ENCODE measurements at regions not wholly inside any gene's neighbourhood (a gene's known extent, or its start where the extent isn't known, plus 50 kb on each side); places are given as distances from the start of the nearest gene placed in this dataset.

DNA sequence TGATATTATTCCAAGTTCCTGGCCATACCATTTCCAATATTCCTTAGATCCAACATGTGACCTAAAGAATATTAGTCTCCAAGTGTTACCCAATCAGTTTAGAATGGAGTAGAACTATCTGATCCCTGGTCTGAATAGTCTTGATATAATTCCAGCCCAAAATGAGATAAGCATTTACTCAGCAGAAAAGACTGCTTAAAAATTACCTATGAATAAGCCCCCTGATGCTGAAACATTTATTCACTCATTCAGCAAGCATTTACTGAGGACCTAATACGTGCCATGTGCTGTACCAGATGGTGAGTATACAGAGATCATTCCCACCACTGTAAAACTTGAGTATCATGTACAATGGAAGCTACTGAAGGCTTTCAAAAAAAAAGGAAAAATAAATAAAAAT lies 157.0 kb downstream of the FAM114A2 start:
- CTCF ChIA-PET = no interaction called here
- no peak overlapping the region for H3K9ac ChIP-seq (ENCODE audit: low read length)
- no peaks in the 10 kb centered on the region for H3K9me3 ChIP-seq (ENCODE audit: control insufficient read depth in 1 of 2, insufficient read depth in 1 of 2, low read depth in 1 of 2, low read length in 2 of 2)
- no peaks in the 10 kb centered on the region; the same call in 1 of the 2 replicates for H4K20me1 ChIP-seq (ENCODE audit: insufficient read depth)
- no peak overlapping the region for H2AFZ ChIP-seq (ENCODE audit: low read depth, low read length, poor library complexity, severe bottlenecking)
- H3K36me3 ChIP-seq (ENCODE audit: control insufficient read depth in 1 of 2, insufficient read depth in 2 of 2, low read length in 2 of 2) = no peaks in the 10 kb centered on the region
- H3K4me3 ChIP-seq (replicated peaks in 1 of 2; ENCODE audit: low read depth in 1 of 2, low read length in 2 of 2) = no peak overlapping the region
- no peaks in the 10 kb centered on the region for H3K9me2 ChIP-seq (ENCODE audit: insufficient read depth)
- H3K79me2 ChIP-seq (ENCODE audit: insufficient read depth, low read length) = no peaks in the 10 kb centered on the region
- no peak for TF ChIP-seq FOSL1 (IDR thresholded peaks at IDR 0.05; ENCODE audit: low read depth)
- no peak for TF ChIP-seq ZFX (IDR thresholded peaks at IDR 0.05)
- TF ChIP-seq, protein P1, sequence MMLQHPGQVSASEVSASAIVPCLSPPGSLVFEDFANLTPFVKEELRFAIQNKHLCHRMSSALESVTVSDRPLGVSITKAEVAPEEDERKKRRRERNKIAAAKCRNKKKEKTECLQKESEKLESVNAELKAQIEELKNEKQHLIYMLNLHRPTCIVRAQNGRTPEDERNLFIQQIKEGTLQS (IDR thresholded peaks at IDR 0.05) = no peak
- TF ChIP-seq SRF (IDR thresholded peaks at IDR 0.05; ENCODE audit: low read depth) = no peak
- TF ChIP-seq SP1 (IDR thresholded peaks at IDR 0.05; ENCODE audit: low read depth) = no peak
- no peak for TF ChIP-seq RAD21 (IDR thresholded peaks at IDR 0.05; ENCODE audit: low read depth)
- no peak for TF ChIP-seq YY1 (IDR thresholded peaks at IDR 0.05; ENCODE audit: extremely low read depth, insufficient replicate concordance, low read depth, low read length)
- no peak overlapping the region for H3K4me2 ChIP-seq (ENCODE audit: low read length)
- no peaks in the 10 kb centered on the region for H3K4me1 ChIP-seq (ENCODE audit: control insufficient read depth in 1 of 2, insufficient read depth in 2 of 2, low read length in 2 of 2)
- RAD21 ChIA-PET (ENCODE audit: low non-redundant PET in 1 of 2, low total read pairs in 2 of 2, uncharacterized antibody in 2 of 2, unreplicated experiment in 2 of 2) = no interaction called here
- POLR2A ChIA-PET = no interaction called here
- peaks cover 65% of the 10 kb centered on the region for H3K27me3 ChIP-seq (ENCODE audit: insufficient read depth, low read length)
- DNase-seq (ENCODE audit: low read depth, low spot score) (no peak), ATAC-seq (no peak)
- no TSS peak for BruUV-seq (replicated peaks)
- intact Hi-C loops (cut with micrococcal nuclease) = no loop called here
- H3K27ac ChIP-seq (ENCODE audit: low read depth, low read length) = no peak overlapping the region

DNA sequence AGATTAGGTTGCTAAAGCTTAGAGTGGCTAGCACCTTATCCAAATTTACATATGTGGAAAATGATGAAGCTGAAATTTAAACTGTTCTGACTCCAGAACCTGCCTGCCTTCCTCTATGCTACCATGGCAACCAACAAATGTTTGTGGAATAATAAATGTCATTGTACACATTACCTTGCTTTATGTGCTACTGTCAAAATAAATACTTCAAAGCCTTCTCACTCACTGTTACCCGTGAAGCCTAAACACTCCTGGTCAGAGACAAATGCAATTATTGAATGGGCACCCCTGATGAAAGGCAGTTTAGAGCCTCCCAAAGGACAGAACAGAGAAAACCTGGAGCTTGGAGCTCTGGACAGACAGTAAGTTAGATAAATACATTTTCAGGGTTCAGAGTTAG lies 158.6 kb downstream of the FAM114A2 start:
- Histone ChIP-seq H3K4me2 (ENCODE audit: low read length) (no peak overlapping the region), H3K4me3 (replicated peaks in 1 of 2; ENCODE audit: low read depth in 1 of 2, low read length in 2 of 2) (no peak overlapping the region), H3K9me3 (ENCODE audit: control insufficient read depth in 1 of 2, insufficient read depth in 1 of 2, low read depth in 1 of 2, low read length in 2 of 2) (no peaks in the 10 kb centered on the region), H3K79me2 (ENCODE audit: insufficient read depth, low read length) (no peaks in the 10 kb centered on the region), H3K9me2 (ENCODE audit: insufficient read depth) (no peaks in the 10 kb centered on the region), H3K4me1 (ENCODE audit: control insufficient read depth in 1 of 2, insufficient read depth in 2 of 2, low read length in 2 of 2) (no peaks in the 10 kb centered on the region), H3K27ac (ENCODE audit: low read depth, low read length) (no peak overlapping the region), H3K36me3 (ENCODE audit: control insufficient read depth in 1 of 2, insufficient read depth in 2 of 2, low read length in 2 of 2) (no peaks in the 10 kb centered on the region), H2AFZ (ENCODE audit: low read depth, low read length, poor library complexity, severe bottlenecking) (no peak overlapping the region), H4K20me1 (ENCODE audit: insufficient read depth) (no peaks in the 10 kb centered on the region; the same call in 1 of the 2 replicates), H3K9ac (ENCODE audit: low read length) (no peak overlapping the region), H3K27me3 (ENCODE audit: insufficient read depth, low read length) (peaks cover 50% of the 10 kb centered on the region)
- TF ChIP-seq ZFX (IDR thresholded peaks at IDR 0.05) (no peak), POLR2AphosphoS5 (IDR thresholded peaks at IDR 0.05; ENCODE audit: low read depth, low read length) (no peak), SIN3A (IDR thresholded peaks at IDR 0.05; ENCODE audit: low read depth) (no peak), YY1 (IDR thresholded peaks at IDR 0.05; ENCODE audit: extremely low read depth, insufficient replicate concordance, low read depth, low read length) (no peak), EZH2phosphoT487 (IDR thresholded peaks at IDR 0.05; ENCODE audit: borderline replicate concordance) (no peak), EGR1 (IDR thresholded peaks at IDR 0.05; ENCODE audit: low read depth) (no peak), CEBPB (IDR thresholded peaks at IDR 0.05; ENCODE audit: low read depth) (no peak), ELF1 (IDR thresholded peaks at IDR 0.05; ENCODE audit: borderline replicate concordance, low read depth) (no peak), SRF (IDR thresholded peaks at IDR 0.05; ENCODE audit: low read depth) (no peak), SP1 (IDR thresholded peaks at IDR 0.05; ENCODE audit: low read depth) (no peak), JUND (IDR thresholded peaks at IDR 0.05) (no peak), RAD21 (IDR thresholded peaks at IDR 0.05; ENCODE audit: low read depth) (no peak), FOSL1 (IDR thresholded peaks at IDR 0.05; ENCODE audit: low read depth) (no peak)
- TF ChIP-seq, protein P2, sequence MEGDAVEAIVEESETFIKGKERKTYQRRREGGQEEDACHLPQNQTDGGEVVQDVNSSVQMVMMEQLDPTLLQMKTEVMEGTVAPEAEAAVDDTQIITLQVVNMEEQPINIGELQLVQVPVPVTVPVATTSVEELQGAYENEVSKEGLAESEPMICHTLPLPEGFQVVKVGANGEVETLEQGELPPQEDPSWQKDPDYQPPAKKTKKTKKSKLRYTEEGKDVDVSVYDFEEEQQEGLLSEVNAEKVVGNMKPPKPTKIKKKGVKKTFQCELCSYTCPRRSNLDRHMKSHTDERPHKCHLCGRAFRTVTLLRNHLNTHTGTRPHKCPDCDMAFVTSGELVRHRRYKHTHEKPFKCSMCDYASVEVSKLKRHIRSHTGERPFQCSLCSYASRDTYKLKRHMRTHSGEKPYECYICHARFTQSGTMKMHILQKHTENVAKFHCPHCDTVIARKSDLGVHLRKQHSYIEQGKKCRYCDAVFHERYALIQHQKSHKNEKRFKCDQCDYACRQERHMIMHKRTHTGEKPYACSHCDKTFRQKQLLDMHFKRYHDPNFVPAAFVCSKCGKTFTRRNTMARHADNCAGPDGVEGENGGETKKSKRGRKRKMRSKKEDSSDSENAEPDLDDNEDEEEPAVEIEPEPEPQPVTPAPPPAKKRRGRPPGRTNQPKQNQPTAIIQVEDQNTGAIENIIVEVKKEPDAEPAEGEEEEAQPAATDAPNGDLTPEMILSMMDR (IDR thresholded peaks at IDR 0.05 in 2 of 3, conservative IDR thresholded peaks at IDR 0.05 in 1 of 3; ENCODE audit: borderline replicate concordance in 1 of 3, insufficient read depth in 1 of 3, low read depth in 2 of 3, low read length in 2 of 3) = no peak
- TF ChIP-seq, protein P3, sequence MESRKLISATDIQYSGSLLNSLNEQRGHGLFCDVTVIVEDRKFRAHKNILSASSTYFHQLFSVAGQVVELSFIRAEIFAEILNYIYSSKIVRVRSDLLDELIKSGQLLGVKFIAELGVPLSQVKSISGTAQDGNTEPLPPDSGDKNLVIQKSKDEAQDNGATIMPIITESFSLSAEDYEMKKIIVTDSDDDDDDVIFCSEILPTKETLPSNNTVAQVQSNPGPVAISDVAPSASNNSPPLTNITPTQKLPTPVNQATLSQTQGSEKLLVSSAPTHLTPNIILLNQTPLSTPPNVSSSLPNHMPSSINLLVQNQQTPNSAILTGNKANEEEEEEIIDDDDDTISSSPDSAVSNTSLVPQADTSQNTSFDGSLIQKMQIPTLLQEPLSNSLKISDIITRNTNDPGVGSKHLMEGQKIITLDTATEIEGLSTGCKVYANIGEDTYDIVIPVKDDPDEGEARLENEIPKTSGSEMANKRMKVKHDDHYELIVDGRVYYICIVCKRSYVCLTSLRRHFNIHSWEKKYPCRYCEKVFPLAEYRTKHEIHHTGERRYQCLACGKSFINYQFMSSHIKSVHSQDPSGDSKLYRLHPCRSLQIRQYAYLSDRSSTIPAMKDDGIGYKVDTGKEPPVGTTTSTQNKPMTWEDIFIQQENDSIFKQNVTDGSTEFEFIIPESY (IDR thresholded peaks at IDR 0.05; ENCODE audit: extremely low read depth, insufficient replicate concordance, low read length) = no peak
- DNase-seq (ENCODE audit: low read depth, low spot score) = no peak
- ChIA-PET CTCF (no interaction called here), RAD21 (ENCODE audit: low non-redundant PET in 1 of 2, low total read pairs in 2 of 2, uncharacterized antibody in 2 of 2, unreplicated experiment in 2 of 2) (no interaction called here), POLR2A (no interaction called here)
- ATAC-seq = no peak
- no TSS peak for BruUV-seq (replicated peaks)
- intact Hi-C loops (cut with micrococcal nuclease) = no loop called here

All from HCT116 (cell line).